ENCODE measurements at regions not wholly inside any gene's neighbourhood (a gene's known extent, or its start where the extent isn't known, plus 50 kb on each side); places are given as distances from the start of the nearest gene placed in this dataset.

GRCh38 chr12:13583630-13584029 lies 387.1 kb downstream of the EMP1 start:
- no peaks in the 10 kb centered on the region for H3K27me3 Mint-ChIP-seq
- H3K4me1 Mint-ChIP-seq (ENCODE audit: low read depth): no peaks in the 10 kb centered on the region
- H3K9me3 Mint-ChIP-seq: no peaks in the 10 kb centered on the region
- no peak overlapping the region for H3K27ac Mint-ChIP-seq
- H3K4me3 Mint-ChIP-seq: no peak overlapping the region
- no peaks in the 10 kb centered on the region for H3K36me3 Mint-ChIP-seq (ENCODE audit: low read depth)
- intact Hi-C loops (cut with micrococcal nuclease): no loop called here

GRCh38 chr12:13582421-13582820 lies 385.9 kb downstream of the EMP1 start:
- intact Hi-C loops (cut with micrococcal nuclease): no loop called here
- no peaks in the 10 kb centered on the region for H3K4me1 Mint-ChIP-seq (ENCODE audit: low read depth)
- no peaks in the 10 kb centered on the region for H3K9me3 Mint-ChIP-seq
- H3K27me3 Mint-ChIP-seq: no peaks in the 10 kb centered on the region
- H3K27ac Mint-ChIP-seq: no peak overlapping the region
- H3K36me3 Mint-ChIP-seq (ENCODE audit: low read depth): no peaks in the 10 kb centered on the region
- H3K4me3 Mint-ChIP-seq: no peak overlapping the region

GRCh38 chr12:13581031-13581430 lies 384.5 kb downstream of the EMP1 start:
- intact Hi-C loops (cut with micrococcal nuclease): no loop called here
- Mint-ChIP-seq H3K27me3 (no peaks in the 10 kb centered on the region), H3K36me3 (ENCODE audit: low read depth) (no peaks in the 10 kb centered on the region), H3K4me3 (no peak overlapping the region), H3K4me1 (ENCODE audit: low read depth) (no peaks in the 10 kb centered on the region), H3K27ac (no peak overlapping the region), H3K9me3 (no peaks in the 10 kb centered on the region)

- intact Hi-C loops (cut with micrococcal nuclease): no loop called here
- no peaks in the 10 kb centered on the region for H3K27me3 Mint-ChIP-seq
- H3K36me3 Mint-ChIP-seq (ENCODE audit: low read depth): no peaks in the 10 kb centered on the region
- no peak overlapping the region for H3K4me3 Mint-ChIP-seq
- no peak overlapping the region for H3K27ac Mint-ChIP-seq
- no peaks in the 10 kb centered on the region for H3K4me1 Mint-ChIP-seq (ENCODE audit: low read depth)
- no peaks in the 10 kb centered on the region for H3K9me3 Mint-ChIP-seq
These were observed 383.7 kb downstream of the EMP1 start for GRCh38 chr12:13580206-13580605.

GRCh38 chr12:13576935-13577500 lies 380.5 kb downstream of the EMP1 start:
- Mint-ChIP-seq H3K4me3 (no peak overlapping the region), H3K36me3 (ENCODE audit: low read depth) (no peaks in the 10 kb centered on the region), H3K27ac (no peak overlapping the region), H3K27me3 (no peaks in the 10 kb centered on the region), H3K4me1 (ENCODE audit: low read depth) (no peaks in the 10 kb centered on the region), H3K9me3 (no peaks in the 10 kb centered on the region)
- intact Hi-C loops (cut with micrococcal nuclease): no loop called here

GRCh38 chr12:13573698-13574321 lies 377.3 kb downstream of the EMP1 start:
- no peaks in the 10 kb centered on the region for H3K36me3 Mint-ChIP-seq (ENCODE audit: low read depth)
- H3K9me3 Mint-ChIP-seq: no peaks in the 10 kb centered on the region
- H3K4me1 Mint-ChIP-seq (ENCODE audit: low read depth): no peaks in the 10 kb centered on the region
- no peaks in the 10 kb centered on the region for H3K27me3 Mint-ChIP-seq
- H3K4me3 Mint-ChIP-seq: no peak overlapping the region
- intact Hi-C loops (cut with micrococcal nuclease): no loop called here
- no peak overlapping the region for H3K27ac Mint-ChIP-seq

GRCh38 chr12:13571035-13571434 lies 374.5 kb downstream of the EMP1 start:
- no peak overlapping the region for H3K27ac Mint-ChIP-seq
- no peaks in the 10 kb centered on the region for H3K4me1 Mint-ChIP-seq (ENCODE audit: low read depth)
- H3K36me3 Mint-ChIP-seq (ENCODE audit: low read depth): no peaks in the 10 kb centered on the region
- intact Hi-C loops (cut with micrococcal nuclease): no loop called here
- no peaks in the 10 kb centered on the region for H3K27me3 Mint-ChIP-seq
- H3K9me3 Mint-ChIP-seq: no peaks in the 10 kb centered on the region
- no peak overlapping the region for H3K4me3 Mint-ChIP-seq

GRCh38 chr12:13570005-13570694 lies 373.6 kb downstream of the EMP1 start:
- no peaks in the 10 kb centered on the region for H3K4me1 Mint-ChIP-seq (ENCODE audit: low read depth)
- no peaks in the 10 kb centered on the region for H3K27me3 Mint-ChIP-seq
- H3K4me3 Mint-ChIP-seq: no peak overlapping the region
- intact Hi-C loops (cut with micrococcal nuclease): no loop called here
- H3K9me3 Mint-ChIP-seq: no peaks in the 10 kb centered on the region
- H3K27ac Mint-ChIP-seq: no peak overlapping the region
- H3K36me3 Mint-ChIP-seq (ENCODE audit: low read depth): no peaks in the 10 kb centered on the region

GRCh38 chr12:13566292-13566691 lies 369.8 kb downstream of the EMP1 start:
- Mint-ChIP-seq H3K27me3 (no peaks in the 10 kb centered on the region), H3K4me1 (ENCODE audit: low read depth) (no peaks in the 10 kb centered on the region), H3K9me3 (peaks cover 29% of the 10 kb centered on the region), H3K27ac (no peak overlapping the region), H3K36me3 (ENCODE audit: low read depth) (no peaks in the 10 kb centered on the region), H3K4me3 (no peak overlapping the region)
- intact Hi-C loops (cut with micrococcal nuclease): no loop called here

GRCh38 chr12:13564266-13564810 lies 367.8 kb downstream of the EMP1 start:
- no peak overlapping the region for H3K4me3 Mint-ChIP-seq
- intact Hi-C loops (cut with micrococcal nuclease): no loop called here
- no peaks in the 10 kb centered on the region for H3K4me1 Mint-ChIP-seq (ENCODE audit: low read depth)
- H3K27me3 Mint-ChIP-seq: no peaks in the 10 kb centered on the region
- H3K9me3 Mint-ChIP-seq: peaks cover 29% of the 10 kb centered on the region
- H3K36me3 Mint-ChIP-seq (ENCODE audit: low read depth): no peaks in the 10 kb centered on the region
- no peak overlapping the region for H3K27ac Mint-ChIP-seq

- intact Hi-C loops (cut with micrococcal nuclease): no loop called here
- Mint-ChIP-seq H3K36me3 (ENCODE audit: low read depth) (no peaks in the 10 kb centered on the region), H3K27me3 (no peaks in the 10 kb centered on the region), H3K4me3 (no peak overlapping the region), H3K4me1 (ENCODE audit: low read depth) (no peaks in the 10 kb centered on the region), H3K27ac (no peak overlapping the region), H3K9me3 (peaks cover 29% of the 10 kb centered on the region)
These were observed 367.2 kb downstream of the EMP1 start for GRCh38 chr12:13563743-13564125.

- Mint-ChIP-seq H3K4me1 (ENCODE audit: low read depth) (no peaks in the 10 kb centered on the region), H3K9me3 (peaks cover 29% of the 10 kb centered on the region), H3K27me3 (no peaks in the 10 kb centered on the region), H3K27ac (no peak overlapping the region), H3K36me3 (ENCODE audit: low read depth) (no peaks in the 10 kb centered on the region), H3K4me3 (no peak overlapping the region)
- intact Hi-C loops (cut with micrococcal nuclease): no loop called here
These were observed 366.6 kb downstream of the EMP1 start for GRCh38 chr12:13562915-13563742.

GRCh38 chr12:13561923-13562322 lies 365.4 kb downstream of the EMP1 start:
- Mint-ChIP-seq H3K36me3 (ENCODE audit: low read depth) (no peaks in the 10 kb centered on the region), H3K9me3 (peaks cover 29% of the 10 kb centered on the region), H3K4me1 (ENCODE audit: low read depth) (no peaks in the 10 kb centered on the region), H3K27ac (no peak overlapping the region), H3K4me3 (no peak overlapping the region), H3K27me3 (no peaks in the 10 kb centered on the region)
- intact Hi-C loops (cut with micrococcal nuclease): no loop called here
